SH-SY5Y (cell line): ENCODE measurements at regions not wholly inside any gene's neighbourhood (a gene's known extent, or its start where the extent isn't known, plus 50 kb on each side); places are given as distances from the start of the nearest gene placed in this dataset.

Experiments used
- GATA2 ChIP-seq: IDR thresholded peaks from 2 replicates; pipeline ENCODE4 v1.6.1; 2011; ENCODE audit warnings: mild to moderate bottlenecking, low read depth, low read length
- GATA3 ChIP-seq: IDR thresholded peaks from 2 replicates; pipeline ENCODE4 v1.6.1; 2011; ENCODE audit warnings: low read depth, mild to moderate bottlenecking, low read length, moderate library complexity

DNA sequence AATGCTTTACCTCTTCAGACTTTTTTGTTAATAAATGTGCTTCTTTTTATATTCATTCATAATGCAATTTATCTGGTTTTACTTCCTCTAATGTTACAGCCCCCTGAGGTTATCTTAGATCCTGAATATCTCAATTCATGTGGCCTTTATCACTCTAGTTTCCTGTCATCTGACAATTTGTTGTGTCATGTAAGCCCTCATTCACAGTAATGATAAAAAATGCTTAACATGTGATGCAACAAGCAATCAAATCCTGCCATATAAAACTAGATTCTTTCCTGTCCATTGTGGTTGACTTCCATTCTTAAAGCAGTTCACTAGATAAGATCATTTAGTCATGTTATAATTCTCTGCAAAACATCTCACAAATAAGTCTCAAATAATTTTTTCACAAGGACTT, 991.2 kb upstream of the ACO1 start:
- TF ChIP-seq GATA2 (no peak), GATA3 (no peak)
